Ovary (tissue), 3 donors: ENCODE measurements at regions not wholly inside any gene's neighbourhood (a gene's known extent, or its start where the extent isn't known, plus 50 kb on each side); places are given as distances from the start of the nearest gene placed in this dataset.

Source experiments
- EP300 ChIP-seq: sonication (generic); formaldehyde crosslinking; IDR thresholded peaks from one replicate; pipeline ENCODE4 v1.6.1; 2017; ENCODE audit warnings: antibody characterized with exemption
- POLR2A ChIP-seq: fragments of 450-650 bp; IDR thresholded peaks from one replicate; pipeline ENCODE4 v1.6.1; 2017; ENCODE audit warnings: antibody characterized with exemption, mild to moderate bottlenecking, moderate library complexity
- TF ChIP-seq, protein P1 (sequence below), 3 donors: fragments of 450-650 bp in 2 of 3; fragments of 200-600 bp in 1 of 3; IDR thresholded peaks; one replicate each; pipeline versions ENCODE4 v1.5.1 to v1.8.0; 2016 to 2022; ENCODE audit warnings: antibody characterized with exemption in 3 of 3, mild to moderate bottlenecking in 1 of 3
- donor health status: DM: no; HTN: no; CAD: no.

DNA sequence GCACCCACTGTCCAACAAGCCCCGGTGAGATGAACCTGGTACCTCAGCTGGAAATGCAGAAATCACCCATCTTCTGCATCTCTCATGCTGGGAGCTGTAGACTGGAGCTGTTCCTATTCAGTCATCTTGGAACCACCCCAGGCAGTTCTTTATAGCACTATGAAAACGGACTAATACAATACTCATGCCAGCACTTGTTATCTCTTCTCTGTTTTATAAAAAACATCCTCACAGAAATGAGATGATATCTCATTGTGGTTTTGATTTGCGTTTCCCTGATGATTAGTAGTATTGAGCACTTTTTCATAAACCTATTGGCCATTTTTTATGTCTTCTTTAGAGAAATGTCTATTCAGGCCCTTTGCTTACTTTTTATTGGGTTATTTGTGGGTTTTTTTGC lies 156.2 kb upstream of the ARPP21 start:
- TF ChIP-seq, protein P1, sequence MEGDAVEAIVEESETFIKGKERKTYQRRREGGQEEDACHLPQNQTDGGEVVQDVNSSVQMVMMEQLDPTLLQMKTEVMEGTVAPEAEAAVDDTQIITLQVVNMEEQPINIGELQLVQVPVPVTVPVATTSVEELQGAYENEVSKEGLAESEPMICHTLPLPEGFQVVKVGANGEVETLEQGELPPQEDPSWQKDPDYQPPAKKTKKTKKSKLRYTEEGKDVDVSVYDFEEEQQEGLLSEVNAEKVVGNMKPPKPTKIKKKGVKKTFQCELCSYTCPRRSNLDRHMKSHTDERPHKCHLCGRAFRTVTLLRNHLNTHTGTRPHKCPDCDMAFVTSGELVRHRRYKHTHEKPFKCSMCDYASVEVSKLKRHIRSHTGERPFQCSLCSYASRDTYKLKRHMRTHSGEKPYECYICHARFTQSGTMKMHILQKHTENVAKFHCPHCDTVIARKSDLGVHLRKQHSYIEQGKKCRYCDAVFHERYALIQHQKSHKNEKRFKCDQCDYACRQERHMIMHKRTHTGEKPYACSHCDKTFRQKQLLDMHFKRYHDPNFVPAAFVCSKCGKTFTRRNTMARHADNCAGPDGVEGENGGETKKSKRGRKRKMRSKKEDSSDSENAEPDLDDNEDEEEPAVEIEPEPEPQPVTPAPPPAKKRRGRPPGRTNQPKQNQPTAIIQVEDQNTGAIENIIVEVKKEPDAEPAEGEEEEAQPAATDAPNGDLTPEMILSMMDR (IDR thresholded peaks at IDR 0.05): no peak
- TF ChIP-seq POLR2A (no peak), EP300 (no peak)
